ENCODE measurements at regions not wholly inside any gene's neighbourhood (a gene's known extent, or its start where the extent isn't known, plus 50 kb on each side); places are given as distances from the start of the nearest gene placed in this dataset.

GRCh38 chr4:12658146-12658545 is 826.0 kb downstream of the RAB28 start:
- no TSS peak for BruUV-seq (replicated peaks)
- H3K23ac ChIP-seq (ENCODE audit: low read depth, low read length), result no peak overlapping the region
- ATAC-seq (ENCODE audit: low read depth) (no peak), DNase-seq (no peak)
- no peak overlapping the region for H2AK9ac ChIP-seq (replicated peaks; ENCODE audit: low read depth, low read length, poor library complexity)
- no CpG with 5 or more reads among the region's 2 CpGs for WGBS, 2 experiments (ENCODE audit: extremely low coverage in 2 of 2, insufficient read length in 1 of 2)
- POLR2A ChIA-PET (ENCODE audit: unreplicated experiment), result no interaction called here
- no peak overlapping the region for H2BK20ac ChIP-seq (ENCODE audit: low read depth, low read length)
- no peak overlapping the region for H2BK120ac ChIP-seq (ENCODE audit: low read depth, low read length)
- no peak overlapping the region for H2BK5ac ChIP-seq (ENCODE audit: low read depth, low read length, poor library complexity, severe bottlenecking)
- H2BK15ac ChIP-seq (ENCODE audit: low read depth, low read length), result no peak overlapping the region
- no peaks in the 10 kb centered on the region for H4K20me1 ChIP-seq (ENCODE audit: insufficient read depth, low read length)
- no peaks in the 10 kb centered on the region for H3K79me1 ChIP-seq (ENCODE audit: low read depth in 1 of 2, low read length in 2 of 2)
- H3K4me1 ChIP-seq (ENCODE audit: control insufficient read depth, insufficient read depth, low read length), result no peaks in the 10 kb centered on the region
- no peaks in the 10 kb centered on the region for H3K27me3 ChIP-seq (ENCODE audit: control insufficient read depth, insufficient read depth, low read length)
- dilution Hi-C loops (cut with HindIII; ENCODE audit: low sequenced_read_pairs, unreplicated experiment), result no loop called here
- H3K9me3 ChIP-seq (ENCODE audit: control insufficient read depth, insufficient read depth, low read length), result no peaks in the 10 kb centered on the region
- H2AK5ac ChIP-seq (ENCODE audit: low read depth, low read length), result no peak overlapping the region
- no peak overlapping the region for H3K14ac ChIP-seq (replicated peaks; ENCODE audit: low read depth, low read length)
- H3K36me3 ChIP-seq (ENCODE audit: control insufficient read depth, insufficient read depth, low read length), result no peaks in the 10 kb centered on the region
- no peak overlapping the region for H3K56ac ChIP-seq (ENCODE audit: extremely low read depth, insufficient read depth, low read length)
- H3K9me1 ChIP-seq (ENCODE audit: insufficient read depth, low read length), result no peaks in the 10 kb centered on the region
- H3K4me2 ChIP-seq (ENCODE audit: low read depth, low read length), result no peak overlapping the region
- H3K18ac ChIP-seq (ENCODE audit: low read depth, low read length), result no peak overlapping the region
- H3K4ac ChIP-seq (ENCODE audit: low read depth, low read length), result no peak overlapping the region
- no peak overlapping the region for H4K5ac ChIP-seq (ENCODE audit: low read depth, low read length)
- H3K4me3 ChIP-seq (ENCODE audit: insufficient read depth, low read depth, low read length), result no peak overlapping the region
- no peak overlapping the region for H3K27ac ChIP-seq (ENCODE audit: insufficient read depth, low read length)
- TF ChIP-seq CEBPB (IDR thresholded peaks at IDR 0.05; ENCODE audit: low read depth, low read length) (no peak), MAFK (IDR thresholded peaks at IDR 0.05; ENCODE audit: low read depth, low read length) (no peak), RAD21 (IDR thresholded peaks at IDR 0.05; ENCODE audit: low read length) (no peak), CTCF (conservative IDR thresholded peaks at IDR 0.05; ENCODE audit: low read depth, low read length) (no peak), ELK1 (IDR thresholded peaks at IDR 0.05; ENCODE audit: borderline replicate concordance, low read depth, low read length) (no peak), SMC3 (IDR thresholded peaks at IDR 0.05; ENCODE audit: low read depth, low read length) (no peak), USF2 (IDR thresholded peaks at IDR 0.05; ENCODE audit: low read depth, low read length) (no peak), MAZ (IDR thresholded peaks at IDR 0.05; ENCODE audit: borderline replicate concordance, low read depth, low read length) (no peak), FOS (IDR thresholded peaks at IDR 0.05; ENCODE audit: low read depth, low read length) (no peak), NFE2L2 (IDR thresholded peaks at IDR 0.05; ENCODE audit: low read depth, low read length) (no peak), POLR2A (IDR thresholded peaks at IDR 0.05; ENCODE audit: low read depth, low read length) (no peak), RCOR1 (IDR thresholded peaks at IDR 0.05; ENCODE audit: insufficient replicate concordance, low read length) (no peak), RFX5 (IDR thresholded peaks at IDR 0.05; ENCODE audit: low read depth, low read length) (no peak), MXI1 (IDR thresholded peaks at IDR 0.05; ENCODE audit: borderline replicate concordance, low read depth, low read length) (no peak), CHD1 (IDR thresholded peaks at IDR 0.05; ENCODE audit: low read depth, low read length) (no peak), BHLHE40 (IDR thresholded peaks at IDR 0.05; ENCODE audit: low read depth, low read length) (no peak)
- H4K91ac ChIP-seq (ENCODE audit: insufficient read depth, low read depth, low read length), result no peak overlapping the region
- H2AFZ ChIP-seq (replicated peaks; ENCODE audit: low read length, poor library complexity), result no peak overlapping the region
- in situ Hi-C loops (cut with MboI; ENCODE audit: low sequenced_read_pairs), result no loop called here
- H3K9ac ChIP-seq (ENCODE audit: low read depth, low read length), result no peak overlapping the region
- intact Hi-C loops (cut with micrococcal nuclease), result no loop called here
- no peak overlapping the region for H4K8ac ChIP-seq (ENCODE audit: low read depth in 2 of 2, low read length in 2 of 2)
- CTCF ChIA-PET, result no interaction called here
